ENCODE measurements at regions not wholly inside any gene's neighbourhood (a gene's known extent, or its start where the extent isn't known, plus 50 kb on each side); places are given as distances from the start of the nearest gene placed in this dataset.

GRCh38 chr10:70960783-70961570, 72.6 kb upstream of the PCBD1 start:
- Mint-ChIP-seq H3K27me3 (peaks cover 6% of the 10 kb centered on the region), H3K27ac (no peak overlapping the region), H3K36me3 (ENCODE audit: low read depth) (no peaks in the 10 kb centered on the region), H3K4me1 (ENCODE audit: low read depth) (no peaks in the 10 kb centered on the region), H3K4me3 (no peak overlapping the region), H3K9me3 (no peaks in the 10 kb centered on the region)
- ChIA-PET POLR2A (no interaction called here), CTCF (no interaction called here)
- no peak for ATAC-seq
- no peak for DNase-seq
- no peak for TF ChIP-seq CTCF (IDR thresholded peaks at IDR 0.05)
- intact Hi-C loops (cut with micrococcal nuclease) = no loop called here

GRCh38 chr10:70962686-70963085, 74.3 kb upstream of the PCBD1 start:
- ChIA-PET CTCF (no interaction called here), POLR2A (no interaction called here)
- no peak overlapping the region for H3K27ac Mint-ChIP-seq
- intact Hi-C loops (cut with micrococcal nuclease) = no loop called here
- H3K4me1 Mint-ChIP-seq (ENCODE audit: low read depth) = no peaks in the 10 kb centered on the region
- no peaks in the 10 kb centered on the region for H3K9me3 Mint-ChIP-seq
- no peak for DNase-seq
- TF ChIP-seq CTCF (IDR thresholded peaks at IDR 0.05) = no peak
- H3K27me3 Mint-ChIP-seq = peaks cover 4% of the 10 kb centered on the region
- H3K4me3 Mint-ChIP-seq = no peak overlapping the region
- ATAC-seq = no peak
- H3K36me3 Mint-ChIP-seq (ENCODE audit: low read depth) = no peaks in the 10 kb centered on the region

- Mint-ChIP-seq H3K4me1 (ENCODE audit: low read depth) (no peaks in the 10 kb centered on the region), H3K27ac (no peak overlapping the region), H3K36me3 (ENCODE audit: low read depth) (no peaks in the 10 kb centered on the region), H3K27me3 (peaks cover 4% of the 10 kb centered on the region), H3K9me3 (no peaks in the 10 kb centered on the region), H3K4me3 (no peak overlapping the region)
- DNase-seq (no peak), ATAC-seq (no peak)
- TF ChIP-seq CTCF (IDR thresholded peaks at IDR 0.05) = no peak
- intact Hi-C loops (cut with micrococcal nuclease) = no loop called here
- POLR2A ChIA-PET = no interaction called here
- CTCF ChIA-PET = no interaction called here
These were observed 74.9 kb upstream of the PCBD1 start for GRCh38 chr10:70963271-70963670.

- Mint-ChIP-seq H3K9me3 (no peaks in the 10 kb centered on the region), H3K36me3 (ENCODE audit: low read depth) (no peaks in the 10 kb centered on the region), H3K4me3 (no peak overlapping the region), H3K27me3 (peaks cover 4% of the 10 kb centered on the region), H3K4me1 (ENCODE audit: low read depth) (no peaks in the 10 kb centered on the region), H3K27ac (no peak overlapping the region)
- TF ChIP-seq CTCF (IDR thresholded peaks at IDR 0.05) = no peak
- ATAC-seq = no peak
- ChIA-PET CTCF (no interaction called here), POLR2A (no interaction called here)
- intact Hi-C loops (cut with micrococcal nuclease) = no loop called here
- no peak for DNase-seq
These were observed 75.9 kb upstream of the PCBD1 start for GRCh38 chr10:70964245-70964644.

GRCh38 chr10:70964881-70965280, 76.5 kb upstream of the PCBD1 start:
- Mint-ChIP-seq H3K27me3 (peaks cover 4% of the 10 kb centered on the region), H3K27ac (no peak overlapping the region), H3K9me3 (no peaks in the 10 kb centered on the region), H3K4me1 (ENCODE audit: low read depth) (no peaks in the 10 kb centered on the region), H3K36me3 (ENCODE audit: low read depth) (no peaks in the 10 kb centered on the region), H3K4me3 (no peak overlapping the region)
- DNase-seq = no peak
- intact Hi-C loops (cut with micrococcal nuclease) = no loop called here
- TF ChIP-seq CTCF (IDR thresholded peaks at IDR 0.05) = no peak
- ChIA-PET CTCF (no interaction called here), POLR2A (no interaction called here)
- ATAC-seq = no peak
